SK-N-SH treated with all-trans-retinoic acid at 6 μM for 48 hours (cell line): ENCODE measurements at regions not wholly inside any gene's neighbourhood (a gene's known extent, or its start where the extent isn't known, plus 50 kb on each side); places are given as distances from the start of the nearest gene placed in this dataset.

Source experiments
- ATAC-seq: fragments of 200-7000 bp; cut with Tn5 transposase; 3 replicates; pipeline ENCODE4 v1.9.1; 2020; ENCODE audit warnings: mild to moderate bottlenecking, moderate library complexity
- ARNTL ChIP-seq: fragments of 450-650 bp; formaldehyde crosslinking; IDR thresholded peaks from 2 replicates; pipeline ENCODE4 v1.5.0; 2020; ENCODE audit warnings: low read depth, mild to moderate bottlenecking, moderate library complexity, borderline replicate concordance
- BACH2 ChIP-seq: fragments of 250-450 bp; sonication (Bioruptor Pico); IDR thresholded peaks from 2 replicates; pipeline ENCODE4 v1.9.0; 2021; ENCODE audit warnings: mild to moderate bottlenecking, borderline replicate concordance
- CSDC2 ChIP-seq: fragments of 250-450 bp; sonication (Bioruptor Pico); IDR thresholded peaks from 2 replicates; pipeline ENCODE4 v1.5.0; 2020; ENCODE audit warnings: mild to moderate bottlenecking, moderate library complexity
- ESRRG ChIP-seq: fragments of 250-450 bp; sonication (Bioruptor Pico); IDR thresholded peaks from 2 replicates; pipeline ENCODE4 v1.6.1; 2021; ENCODE audit warnings: mild to moderate bottlenecking
- ISL1 ChIP-seq: fragments of 250-450 bp; sonication (Bioruptor Pico); IDR thresholded peaks from 2 replicates; pipeline ENCODE4 v2.1.2; 2022; ENCODE audit warnings: mild to moderate bottlenecking, moderate library complexity
- OSR1 ChIP-seq: fragments of 250-450 bp; sonication (Bioruptor Pico); IDR thresholded peaks from 2 replicates; pipeline ENCODE4 v1.8.0; 2022; ENCODE audit warnings: moderate library complexity, mild to moderate bottlenecking, inconsistent platforms
- PPARA ChIP-seq: fragments of 250-450 bp; sonication (Bioruptor Pico); IDR thresholded peaks from 2 replicates; pipeline ENCODE4 v1.5.0; 2020; ENCODE audit warnings: mild to moderate bottlenecking, borderline replicate concordance
- SNAI2 ChIP-seq: fragments of 250-450 bp; sonication (Bioruptor Pico); IDR thresholded peaks from 2 replicates; pipeline ENCODE4 v1.5.0; 2020; ENCODE audit warnings: mild to moderate bottlenecking, moderate library complexity
- TCF4 ChIP-seq: fragments of 250-450 bp; sonication (Bioruptor Pico); IDR thresholded peaks from 2 replicates; pipeline ENCODE4 v1.8.0; 2021; ENCODE audit warnings: mild to moderate bottlenecking, moderate library complexity, borderline replicate concordance
- TOX ChIP-seq: fragments of 250-450 bp; sonication (Bioruptor Pico); IDR thresholded peaks from 2 replicates; pipeline ENCODE4 v1.8.0; 2021; ENCODE audit warnings: mild to moderate bottlenecking, moderate library complexity, borderline replicate concordance
- ZC3H10 ChIP-seq: fragments of 250-450 bp; sonication (Bioruptor Pico); IDR thresholded peaks from 2 replicates; pipeline ENCODE4 v1.5.1; 2021; ENCODE audit warnings: mild to moderate bottlenecking, moderate library complexity
- ZFP30 ChIP-seq: fragments of 450-650 bp; formaldehyde crosslinking; IDR thresholded peaks from 2 replicates; pipeline ENCODE4 v1.5.0; 2022; ENCODE audit warnings: mild to moderate bottlenecking, moderate library complexity
- ZNF565 ChIP-seq: fragments of 450-650 bp; formaldehyde crosslinking; conservative IDR thresholded peaks from 2 replicates; pipeline ENCODE4 v1.5.0; 2020; ENCODE audit warnings: low read depth, mild to moderate bottlenecking, moderate library complexity
- ZNF70 ChIP-seq: fragments of 450-650 bp; formaldehyde crosslinking; IDR thresholded peaks from 2 replicates; pipeline ENCODE4 v1.5.0; 2020; ENCODE audit warnings: mild to moderate bottlenecking, moderate library complexity
- TF ChIP-seq, protein P1 (sequence below): fragments of 250-450 bp; sonication (Bioruptor Pico); IDR thresholded peaks from 2 replicates; pipeline ENCODE4 v1.5.1; 2020; ENCODE audit warnings: low read depth, mild to moderate bottlenecking, moderate library complexity
- TF ChIP-seq, protein P2 (sequence below): fragments of 250-450 bp; sonication (Bioruptor Pico); IDR thresholded peaks from 2 replicates; pipeline ENCODE4 v1.8.0; 2021; ENCODE audit warnings: low read depth, mild to moderate bottlenecking, moderate library complexity, borderline replicate concordance
- TF ChIP-seq, protein P3 (sequence below): fragments of 250-450 bp; sonication (Bioruptor Pico); IDR thresholded peaks from 2 replicates; pipeline ENCODE4 v1.5.0; 2020; ENCODE audit warnings: mild to moderate bottlenecking, moderate library complexity
- TF ChIP-seq, protein P4 (sequence below): fragments of 250-450 bp; sonication (Bioruptor Pico); IDR thresholded peaks from 2 replicates; pipeline ENCODE4 v1.5.1; 2021; ENCODE audit warnings: mild to moderate bottlenecking, moderate library complexity
- TF ChIP-seq, protein P5 (sequence below): fragments of 250-450 bp; sonication (Bioruptor Pico); IDR thresholded peaks from 2 replicates; pipeline ENCODE4 v1.8.0; 2020; ENCODE audit warnings: mild to moderate bottlenecking, moderate library complexity, borderline replicate concordance

DNA sequence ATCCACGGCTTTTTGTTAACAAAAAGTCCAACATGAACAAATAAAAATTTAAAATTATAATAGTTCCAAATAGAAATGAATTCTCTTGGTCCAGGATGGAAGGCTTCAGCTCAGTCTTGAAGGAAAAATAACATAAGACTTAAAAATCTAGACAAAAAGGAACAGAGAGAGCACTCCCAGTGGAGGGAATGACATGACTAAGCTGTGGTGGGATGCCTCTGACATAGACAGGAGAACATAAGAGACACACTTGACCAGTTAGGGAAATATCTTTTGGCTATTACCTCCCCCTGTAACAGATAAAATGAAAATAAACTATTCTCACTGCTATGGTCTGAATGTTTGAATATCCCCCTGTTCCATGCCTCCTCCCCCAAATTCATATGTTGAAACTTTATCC is 106.8 kb downstream of the BBS10 start:
- ATAC-seq: no peak
- TF ChIP-seq ZNF70 (CRISPR knock-in tag) (no peak), TCF4 (no peak), SNAI2 (CRISPR knock-in tag) (no peak), PPARA (no peak), CSDC2 (CRISPR knock-in tag) (no peak), ZFP30 (CRISPR knock-in tag) (no peak), ESRRG (CRISPR knock-in tag) (no peak), TOX (no peak), OSR1 (CRISPR knock-in tag) (no peak)
- TF ChIP-seq, protein P1, sequence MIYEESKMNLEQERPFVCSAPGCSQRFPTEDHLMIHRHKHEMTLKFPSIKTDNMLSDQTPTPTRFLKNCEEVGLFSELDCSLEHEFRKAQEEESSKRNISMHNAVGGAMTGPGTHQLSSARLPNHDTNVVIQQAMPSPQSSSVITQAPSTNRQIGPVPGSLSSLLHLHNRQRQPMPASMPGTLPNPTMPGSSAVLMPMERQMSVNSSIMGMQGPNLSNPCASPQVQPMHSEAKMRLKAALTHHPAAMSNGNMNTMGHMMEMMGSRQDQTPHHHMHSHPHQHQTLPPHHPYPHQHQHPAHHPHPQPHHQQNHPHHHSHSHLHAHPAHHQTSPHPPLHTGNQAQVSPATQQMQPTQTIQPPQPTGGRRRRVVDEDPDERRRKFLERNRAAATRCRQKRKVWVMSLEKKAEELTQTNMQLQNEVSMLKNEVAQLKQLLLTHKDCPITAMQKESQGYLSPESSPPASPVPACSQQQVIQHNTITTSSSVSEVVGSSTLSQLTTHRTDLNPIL: no peak
- TF ChIP-seq, protein P2, sequence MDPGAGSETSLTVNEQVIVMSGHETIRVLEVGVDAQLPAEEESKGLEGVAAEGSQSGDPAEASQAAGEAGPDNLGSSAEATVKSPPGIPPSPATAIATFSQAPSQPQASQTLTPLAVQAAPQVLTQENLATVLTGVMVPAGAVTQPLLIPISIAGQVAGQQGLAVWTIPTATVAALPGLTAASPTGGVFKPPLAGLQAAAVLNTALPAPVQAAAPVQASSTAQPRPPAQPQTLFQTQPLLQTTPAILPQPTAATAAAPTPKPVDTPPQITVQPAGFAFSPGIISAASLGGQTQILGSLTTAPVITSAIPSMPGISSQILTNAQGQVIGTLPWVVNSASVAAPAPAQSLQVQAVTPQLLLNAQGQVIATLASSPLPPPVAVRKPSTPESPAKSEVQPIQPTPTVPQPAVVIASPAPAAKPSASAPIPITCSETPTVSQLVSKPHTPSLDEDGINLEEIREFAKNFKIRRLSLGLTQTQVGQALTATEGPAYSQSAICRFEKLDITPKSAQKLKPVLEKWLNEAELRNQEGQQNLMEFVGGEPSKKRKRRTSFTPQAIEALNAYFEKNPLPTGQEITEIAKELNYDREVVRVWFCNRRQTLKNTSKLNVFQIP: no peak
- TF ChIP-seq, protein P3, sequence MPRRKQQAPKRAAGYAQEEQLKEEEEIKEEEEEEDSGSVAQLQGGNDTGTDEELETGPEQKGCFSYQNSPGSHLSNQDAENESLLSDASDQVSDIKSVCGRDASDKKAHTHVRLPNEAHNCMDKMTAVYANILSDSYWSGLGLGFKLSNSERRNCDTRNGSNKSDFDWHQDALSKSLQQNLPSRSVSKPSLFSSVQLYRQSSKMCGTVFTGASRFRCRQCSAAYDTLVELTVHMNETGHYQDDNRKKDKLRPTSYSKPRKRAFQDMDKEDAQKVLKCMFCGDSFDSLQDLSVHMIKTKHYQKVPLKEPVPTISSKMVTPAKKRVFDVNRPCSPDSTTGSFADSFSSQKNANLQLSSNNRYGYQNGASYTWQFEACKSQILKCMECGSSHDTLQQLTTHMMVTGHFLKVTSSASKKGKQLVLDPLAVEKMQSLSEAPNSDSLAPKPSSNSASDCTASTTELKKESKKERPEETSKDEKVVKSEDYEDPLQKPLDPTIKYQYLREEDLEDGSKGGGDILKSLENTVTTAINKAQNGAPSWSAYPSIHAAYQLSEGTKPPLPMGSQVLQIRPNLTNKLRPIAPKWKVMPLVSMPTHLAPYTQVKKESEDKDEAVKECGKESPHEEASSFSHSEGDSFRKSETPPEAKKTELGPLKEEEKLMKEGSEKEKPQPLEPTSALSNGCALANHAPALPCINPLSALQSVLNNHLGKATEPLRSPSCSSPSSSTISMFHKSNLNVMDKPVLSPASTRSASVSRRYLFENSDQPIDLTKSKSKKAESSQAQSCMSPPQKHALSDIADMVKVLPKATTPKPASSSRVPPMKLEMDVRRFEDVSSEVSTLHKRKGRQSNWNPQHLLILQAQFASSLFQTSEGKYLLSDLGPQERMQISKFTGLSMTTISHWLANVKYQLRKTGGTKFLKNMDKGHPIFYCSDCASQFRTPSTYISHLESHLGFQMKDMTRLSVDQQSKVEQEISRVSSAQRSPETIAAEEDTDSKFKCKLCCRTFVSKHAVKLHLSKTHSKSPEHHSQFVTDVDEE (CRISPR knock-in tag): no peak
- TF ChIP-seq, protein P4, sequence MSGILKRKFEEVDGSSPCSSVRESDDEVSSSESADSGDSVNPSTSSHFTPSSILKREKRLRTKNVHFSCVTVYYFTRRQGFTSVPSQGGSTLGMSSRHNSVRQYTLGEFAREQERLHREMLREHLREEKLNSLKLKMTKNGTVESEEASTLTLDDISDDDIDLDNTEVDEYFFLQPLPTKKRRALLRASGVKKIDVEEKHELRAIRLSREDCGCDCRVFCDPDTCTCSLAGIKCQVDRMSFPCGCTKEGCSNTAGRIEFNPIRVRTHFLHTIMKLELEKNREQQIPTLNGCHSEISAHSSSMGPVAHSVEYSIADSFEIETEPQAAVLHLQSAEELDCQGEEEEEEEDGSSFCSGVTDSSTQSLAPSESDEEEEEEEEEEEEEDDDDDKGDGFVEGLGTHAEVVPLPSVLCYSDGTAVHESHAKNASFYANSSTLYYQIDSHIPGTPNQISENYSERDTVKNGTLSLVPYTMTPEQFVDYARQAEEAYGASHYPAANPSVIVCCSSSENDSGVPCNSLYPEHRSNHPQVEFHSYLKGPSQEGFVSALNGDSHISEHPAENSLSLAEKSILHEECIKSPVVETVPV (CRISPR knock-in tag): no peak
- TF ChIP-seq, protein P5, sequence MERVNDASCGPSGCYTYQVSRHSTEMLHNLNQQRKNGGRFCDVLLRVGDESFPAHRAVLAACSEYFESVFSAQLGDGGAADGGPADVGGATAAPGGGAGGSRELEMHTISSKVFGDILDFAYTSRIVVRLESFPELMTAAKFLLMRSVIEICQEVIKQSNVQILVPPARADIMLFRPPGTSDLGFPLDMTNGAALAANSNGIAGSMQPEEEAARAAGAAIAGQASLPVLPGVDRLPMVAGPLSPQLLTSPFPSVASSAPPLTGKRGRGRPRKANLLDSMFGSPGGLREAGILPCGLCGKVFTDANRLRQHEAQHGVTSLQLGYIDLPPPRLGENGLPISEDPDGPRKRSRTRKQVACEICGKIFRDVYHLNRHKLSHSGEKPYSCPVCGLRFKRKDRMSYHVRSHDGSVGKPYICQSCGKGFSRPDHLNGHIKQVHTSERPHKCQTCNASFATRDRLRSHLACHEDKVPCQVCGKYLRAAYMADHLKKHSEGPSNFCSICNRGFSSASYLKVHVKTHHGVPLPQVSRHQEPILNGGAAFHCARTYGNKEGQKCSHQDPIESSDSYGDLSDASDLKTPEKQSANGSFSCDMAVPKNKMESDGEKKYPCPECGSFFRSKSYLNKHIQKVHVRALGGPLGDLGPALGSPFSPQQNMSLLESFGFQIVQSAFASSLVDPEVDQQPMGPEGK (CRISPR knock-in tag): no peak

DNA sequence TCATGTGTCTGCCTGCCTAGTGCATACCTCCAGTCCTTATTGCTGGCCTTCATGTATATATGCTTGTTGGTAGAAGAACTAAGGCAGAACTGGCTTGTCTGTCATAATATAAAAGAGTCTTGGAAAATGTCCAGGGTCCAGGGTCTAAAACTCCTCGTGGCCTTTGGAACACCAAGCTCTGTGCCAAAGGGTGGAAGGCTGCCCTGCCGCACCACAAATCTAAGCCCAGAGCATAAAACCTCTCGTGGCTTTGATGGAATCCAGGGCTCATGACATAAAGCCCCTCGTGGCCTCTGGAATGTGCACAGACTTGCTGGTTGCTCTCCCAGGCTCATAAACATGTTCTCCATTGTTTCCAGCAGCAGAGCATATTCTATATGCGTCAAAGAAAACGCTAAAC is 107.9 kb downstream of the BBS10 start:
- no peak for TF ChIP-seq ISL1 (CRISPR knock-in tag)
- no peak for TF ChIP-seq TOX
- no peak for TF ChIP-seq ZFP30 (CRISPR knock-in tag)
- TF ChIP-seq CSDC2 (CRISPR knock-in tag): no peak
- TF ChIP-seq, protein P2: no peak
- TF ChIP-seq ZNF565 (CRISPR knock-in tag): no peak
- TF ChIP-seq ZC3H10 (CRISPR knock-in tag): no peak
- TF ChIP-seq BACH2: no peak
- no peak for TF ChIP-seq ARNTL (CRISPR knock-in tag)
- no peak for TF ChIP-seq SNAI2 (CRISPR knock-in tag)
- TF ChIP-seq ESRRG (CRISPR knock-in tag): no peak
- TF ChIP-seq, protein P4 (CRISPR knock-in tag): no peak
- ATAC-seq: no peak
